GM19043 (cell line): ENCODE measurements at regions not wholly inside any gene's neighbourhood (a gene's known extent, or its start where the extent isn't known, plus 50 kb on each side); places are given as distances from the start of the nearest gene placed in this dataset.

Source experiments
- ATAC-seq: cut with Tn5 transposase; IDR thresholded peaks from one replicate; pipeline ENCODE4 v1.9.1; 2021; ENCODE audit warnings: low read depth; ENCODE audit not compliant: unreplicated experiment

DNA sequence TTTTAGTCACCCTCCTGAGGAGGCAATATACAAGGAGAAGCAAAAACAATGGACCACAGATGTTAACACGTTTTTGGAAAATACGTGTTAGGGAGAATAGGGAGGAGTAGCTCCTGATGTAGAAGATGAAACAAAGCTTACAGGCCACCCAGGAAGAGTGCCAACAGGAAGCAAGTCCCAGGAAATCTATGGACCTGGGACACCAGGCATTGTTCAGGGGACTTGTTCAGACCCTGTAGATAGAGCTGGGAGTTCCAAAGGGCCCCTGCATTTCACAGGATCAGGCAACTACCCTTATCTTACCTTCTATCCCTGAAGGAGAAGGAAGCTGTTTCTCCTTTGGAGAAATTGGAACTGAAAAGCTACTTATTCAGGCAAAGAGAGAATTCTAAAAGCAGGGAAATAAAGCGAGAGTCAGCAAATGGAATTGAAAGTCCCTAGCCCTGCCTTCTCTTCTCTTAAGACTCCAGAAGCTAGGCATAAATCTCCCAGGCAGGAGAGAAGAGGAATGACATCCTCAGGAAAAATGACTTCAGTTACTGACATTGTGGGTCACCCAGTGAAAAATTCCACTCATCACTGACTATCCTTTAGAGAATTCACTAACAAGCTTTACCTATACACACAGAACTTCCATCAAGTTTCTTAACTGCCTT lies 77.7 kb upstream of the FAM3C start:
- no peak for ATAC-seq

DNA sequence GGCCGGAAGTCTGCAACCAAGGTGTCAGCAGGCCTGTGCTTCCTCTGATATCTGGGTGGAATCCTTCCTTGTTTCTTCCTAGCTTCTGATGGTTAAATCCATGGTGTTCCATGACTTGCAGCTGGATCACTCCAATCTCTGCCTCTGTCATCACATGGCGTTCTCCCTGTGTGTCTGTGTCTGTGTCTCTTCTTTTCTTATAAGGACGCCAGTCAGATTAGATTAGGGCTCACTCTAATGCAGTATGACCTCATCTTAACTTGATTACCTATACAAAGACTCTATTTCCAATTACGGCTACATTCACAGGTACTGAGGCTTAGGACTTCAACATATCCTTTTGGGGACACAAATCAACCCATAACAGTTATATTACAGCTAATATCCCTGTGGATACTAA lies 70.3 kb upstream of the FAM3C start:
- ATAC-seq: no peak

DNA sequence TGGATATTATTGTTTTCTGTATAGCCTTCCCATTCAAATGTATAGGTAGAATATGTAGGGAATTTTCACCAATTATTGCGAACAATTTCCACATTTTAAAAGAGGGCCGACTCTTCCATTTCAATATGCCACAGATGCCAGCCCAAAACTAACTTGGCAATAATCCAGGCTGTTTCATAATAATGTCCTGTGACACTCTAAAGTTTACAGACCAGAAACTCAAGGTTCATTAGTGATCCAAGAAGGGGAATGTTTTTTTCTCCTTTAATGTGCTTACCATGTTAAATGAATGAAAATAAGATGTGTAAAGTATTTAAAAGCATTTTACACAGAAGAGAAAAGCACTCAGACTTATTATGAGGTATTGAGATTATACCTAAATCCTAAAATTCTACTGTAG lies 63.0 kb upstream of the FAM3C start:
- no peak for ATAC-seq

DNA sequence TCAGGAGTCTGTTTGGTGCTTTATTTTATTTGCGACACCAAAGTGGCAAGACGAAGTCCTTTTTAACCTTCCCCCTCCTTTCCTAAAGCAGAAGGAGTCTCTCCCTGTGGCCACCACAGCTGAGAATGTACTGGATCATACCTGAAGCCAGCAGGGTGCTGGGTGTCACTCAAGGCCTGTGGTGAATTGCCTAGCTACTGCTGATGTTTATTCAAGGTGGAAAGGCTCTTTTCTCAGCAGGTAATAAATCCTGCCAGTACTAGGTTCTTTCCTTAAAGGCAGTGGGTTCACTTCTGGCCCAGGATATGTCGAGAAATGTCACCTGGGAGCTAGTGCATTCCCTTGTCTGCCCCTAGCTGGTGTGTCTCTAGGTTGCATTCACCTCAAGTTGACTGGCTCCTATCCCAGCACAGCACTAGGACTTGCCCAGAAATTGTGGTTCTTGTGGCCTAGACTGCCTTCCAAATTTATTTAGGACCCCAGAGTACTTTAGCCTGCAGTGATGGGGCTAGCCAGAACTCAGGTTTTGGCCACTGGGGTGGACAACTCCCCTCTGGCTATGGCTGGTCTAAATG lies 60.8 kb upstream of the FAM3C start:
- ATAC-seq: no peak

DNA sequence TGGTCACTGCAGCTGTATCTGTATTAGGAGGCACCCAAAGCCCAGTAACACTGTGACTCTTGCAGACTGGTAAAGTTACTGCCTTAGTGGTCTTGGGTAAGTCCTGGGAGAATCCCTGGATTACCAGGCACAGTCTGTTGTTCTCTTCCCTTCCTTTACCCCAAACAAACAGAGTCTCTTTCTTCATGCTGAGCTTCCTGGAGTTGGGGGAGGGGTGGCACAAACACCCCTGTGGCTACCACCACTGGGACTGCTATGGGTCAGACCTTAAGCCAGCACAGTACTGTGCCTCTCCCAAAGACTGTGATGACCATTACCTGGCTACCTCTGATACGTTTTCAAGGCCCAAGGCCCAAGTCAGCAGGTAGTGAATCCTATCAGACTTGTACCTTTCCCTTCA lies 59.9 kb upstream of the FAM3C start:
- no peak for ATAC-seq

DNA sequence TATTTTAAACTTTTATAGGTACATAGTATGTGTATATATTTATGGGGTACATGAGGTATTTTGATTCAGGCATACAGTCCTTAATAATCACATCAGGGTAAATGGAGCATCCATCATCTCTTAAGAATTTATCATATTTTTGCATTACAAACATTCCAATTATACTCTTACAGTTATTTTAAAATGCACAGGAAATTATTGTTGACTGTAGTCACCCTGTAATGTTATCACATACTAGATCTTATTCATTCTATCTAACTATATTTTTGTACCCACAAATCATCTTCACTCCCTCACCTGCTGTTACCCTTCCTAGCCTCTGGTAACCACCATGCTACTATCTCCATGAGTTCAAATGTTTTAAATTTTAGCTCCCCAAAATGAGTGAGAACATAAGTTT lies 56.3 kb upstream of the FAM3C start:
- ATAC-seq: no peak

DNA sequence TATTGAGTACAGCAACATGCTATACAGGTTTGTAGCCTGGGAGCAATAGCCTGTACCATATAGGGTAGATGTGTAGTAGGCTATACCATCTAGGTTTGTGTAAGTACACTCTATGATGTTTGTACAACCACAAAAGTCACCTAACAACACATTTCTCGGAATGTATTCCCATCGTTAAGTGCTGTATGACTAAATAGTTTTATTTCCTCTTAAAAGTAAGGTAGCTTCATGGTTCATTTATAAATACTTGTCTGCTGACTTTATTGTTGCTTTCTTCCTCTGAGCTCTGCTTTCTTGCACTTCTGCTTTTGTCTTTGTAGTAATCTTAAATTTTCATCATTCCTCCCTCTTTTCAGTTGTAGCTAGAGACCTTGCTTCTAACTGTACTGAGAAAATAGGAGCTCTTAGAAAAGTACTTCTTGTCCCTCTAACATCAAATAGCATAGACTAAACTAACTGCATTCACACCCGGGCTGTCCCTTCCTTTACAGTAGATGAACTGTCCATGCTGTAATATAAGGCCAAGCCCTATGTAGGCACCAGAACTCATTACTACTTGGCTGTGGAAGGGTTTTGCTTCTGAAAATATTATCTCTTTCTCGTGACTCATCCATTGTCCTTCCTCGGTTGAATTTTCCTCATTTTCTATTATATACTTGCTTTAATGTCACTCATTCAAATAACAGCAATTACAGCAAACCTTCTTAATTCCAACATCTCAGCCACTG lies 55.4 kb upstream of the FAM3C start:
- no peak for ATAC-seq

DNA sequence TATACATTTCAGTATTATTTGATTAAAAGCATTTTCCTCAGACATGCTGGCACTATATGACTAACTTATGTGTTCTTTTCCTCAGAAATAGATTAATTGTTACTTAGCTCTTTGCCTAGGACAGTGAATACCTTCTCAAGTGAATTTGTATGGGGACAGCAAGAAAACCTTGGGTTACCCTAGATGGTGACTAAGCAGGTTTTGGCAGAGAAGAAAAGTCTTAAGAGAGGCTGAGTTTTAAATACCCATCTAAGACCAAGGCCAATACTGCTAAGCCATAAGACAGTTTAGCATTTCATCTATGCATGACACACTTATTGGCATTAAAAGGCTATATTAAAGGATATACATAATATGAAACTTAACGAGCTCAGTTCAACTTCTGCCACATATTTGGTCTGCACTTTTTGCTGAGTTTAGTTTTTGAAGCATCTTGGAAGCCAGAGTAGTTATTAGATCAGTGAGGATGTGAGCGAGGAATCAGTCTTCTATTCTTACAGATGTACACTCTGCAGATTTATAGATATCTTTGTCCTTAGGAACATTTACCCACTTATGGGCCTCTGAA lies 54.6 kb upstream of the FAM3C start:
- ATAC-seq: no peak

DNA sequence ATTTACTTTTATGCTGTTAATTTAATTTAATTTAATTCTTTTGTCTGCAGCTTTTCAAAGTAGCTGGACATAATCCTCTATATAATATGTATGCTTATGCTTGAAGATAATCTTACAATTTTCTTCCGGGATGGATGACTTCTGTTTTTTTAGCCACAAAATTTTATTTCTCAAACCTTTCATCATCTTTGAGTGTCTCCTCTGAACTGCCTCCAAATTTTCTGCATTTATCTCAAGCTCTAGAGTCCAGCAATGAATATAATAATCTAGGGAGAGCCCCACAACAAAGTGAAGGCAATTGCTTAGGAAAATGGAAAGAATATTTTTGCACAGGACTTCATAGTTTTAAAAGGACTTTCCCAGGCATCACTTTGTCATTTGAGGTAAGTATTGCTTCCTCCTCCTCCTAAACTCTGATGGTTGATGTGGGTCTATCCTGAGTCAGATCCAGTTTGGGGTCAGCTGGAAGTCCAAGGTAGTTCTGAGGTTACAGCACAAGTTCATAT lies 53.7 kb upstream of the FAM3C start:
- ATAC-seq: no peak

DNA sequence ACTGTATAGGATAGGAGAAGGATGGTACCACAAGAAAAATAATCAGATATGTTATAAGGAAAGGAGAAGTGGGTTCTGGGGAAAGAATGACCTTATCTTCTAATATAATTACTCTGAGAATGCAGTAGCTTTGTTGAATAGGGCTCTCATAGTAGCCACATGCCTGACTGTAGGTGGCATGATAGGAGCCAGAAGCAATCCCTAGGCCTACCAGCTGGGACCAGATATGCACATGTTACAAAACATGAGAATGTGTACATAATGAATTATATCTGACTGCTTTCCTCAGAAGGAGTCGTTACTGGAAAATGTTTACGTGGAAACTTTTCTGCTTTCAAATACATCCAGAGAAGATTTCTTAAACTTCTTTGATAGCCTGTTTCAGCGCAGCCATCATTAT lies 53.2 kb upstream of the FAM3C start:
- no peak for ATAC-seq

DNA sequence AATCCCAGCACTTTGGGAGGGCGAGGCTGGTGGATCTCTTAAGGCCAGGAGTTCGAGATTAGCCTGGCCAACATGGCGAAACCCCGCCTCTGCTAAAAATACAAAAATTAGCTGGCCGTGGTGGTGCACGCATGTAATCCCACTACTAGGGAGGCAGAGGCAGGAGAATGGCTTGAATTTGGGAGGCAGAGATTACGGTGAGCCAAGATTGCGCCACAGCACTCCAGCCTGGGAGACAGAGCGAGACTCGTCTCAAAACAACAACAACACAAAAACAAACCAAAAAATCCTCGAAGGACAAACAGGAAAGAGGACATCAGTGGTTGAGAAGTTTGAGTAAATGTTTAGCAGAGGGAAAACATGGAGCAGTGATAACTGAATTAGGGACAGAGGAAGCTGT lies 52.3 kb upstream of the FAM3C start:
- no peak for ATAC-seq

DNA sequence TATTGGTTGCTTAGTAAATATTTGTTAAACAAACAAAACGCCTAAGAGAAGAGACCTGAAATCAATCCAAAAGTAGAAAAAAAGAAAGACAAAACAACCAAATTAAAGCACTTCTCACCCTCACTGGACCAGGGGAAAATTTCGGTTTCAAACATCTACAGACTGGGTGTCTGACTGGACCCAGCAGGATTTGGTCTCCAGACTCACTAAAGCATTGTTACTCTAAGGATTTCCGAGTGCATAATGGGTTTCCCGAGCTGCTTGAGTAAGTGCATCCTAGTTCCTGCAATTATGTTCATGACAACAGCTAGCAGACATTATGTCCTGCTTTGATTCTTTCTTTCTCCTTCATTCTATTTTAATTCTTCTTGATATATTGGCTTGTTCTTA lies 51.8 kb upstream of the FAM3C start:
- ATAC-seq: no peak

DNA sequence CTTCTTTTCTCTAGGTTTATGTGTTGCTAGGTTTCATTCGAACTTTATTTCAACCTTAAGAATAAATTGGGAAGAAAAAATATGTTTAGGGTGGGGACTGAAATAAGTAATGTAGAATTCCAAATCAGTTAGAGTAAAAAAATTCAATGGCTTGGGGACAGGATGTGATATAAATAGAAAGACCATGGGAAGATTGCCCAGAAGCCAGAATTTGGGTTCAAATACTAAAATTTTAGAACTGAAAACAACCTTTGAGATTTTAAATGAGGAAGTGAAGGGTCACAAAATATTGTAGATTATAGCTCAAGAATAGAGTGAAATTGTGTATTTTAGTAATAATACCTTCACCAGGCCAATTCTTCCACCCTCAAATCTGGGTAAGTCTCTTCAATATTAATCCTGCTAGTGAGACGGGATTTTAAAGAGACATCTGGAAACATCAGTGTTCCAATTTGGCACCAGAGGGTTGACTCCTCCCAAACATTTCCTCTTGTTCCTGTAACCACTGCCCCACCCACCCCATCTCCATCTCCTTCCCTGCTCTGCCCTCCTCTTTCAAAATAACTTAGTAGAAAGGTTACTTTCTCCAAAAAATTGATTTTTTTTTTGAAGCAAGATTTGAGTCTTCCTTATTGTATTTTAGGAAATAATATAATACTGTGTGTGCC lies 51.3 kb upstream of the FAM3C start:
- ATAC-seq: no peak

DNA sequence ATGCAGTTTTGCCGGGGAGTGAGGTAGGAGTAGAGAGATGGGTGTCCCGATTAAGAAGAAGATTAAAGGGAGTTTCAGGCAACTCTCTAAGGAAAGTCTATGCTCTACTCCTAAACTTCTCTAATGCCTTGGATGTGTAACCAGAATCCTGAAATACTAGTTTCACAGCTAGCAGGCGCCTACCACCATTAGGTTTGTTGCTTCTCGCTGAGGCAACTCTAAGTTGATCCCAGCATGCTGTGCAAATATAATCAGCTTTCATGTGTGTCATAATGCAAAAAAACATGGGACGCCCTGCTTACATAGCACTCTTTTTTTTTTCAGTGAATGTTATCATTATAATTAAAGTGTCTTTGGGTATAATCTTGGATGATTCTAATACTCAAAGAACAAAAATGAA lies 50.4 kb upstream of the FAM3C start:
- ATAC-seq: no peak
